MV-4-11 (cell line): ENCODE measurements at regions not wholly inside any gene's neighbourhood (a gene's known extent, or its start where the extent isn't known, plus 50 kb on each side); places are given as distances from the start of the nearest gene placed in this dataset.

ENCODE experiments used
- DNase-seq: peaks from one replicate; lab custom pipeline; 2025; lab: John Stamatoyannopoulos, UW

DNA sequence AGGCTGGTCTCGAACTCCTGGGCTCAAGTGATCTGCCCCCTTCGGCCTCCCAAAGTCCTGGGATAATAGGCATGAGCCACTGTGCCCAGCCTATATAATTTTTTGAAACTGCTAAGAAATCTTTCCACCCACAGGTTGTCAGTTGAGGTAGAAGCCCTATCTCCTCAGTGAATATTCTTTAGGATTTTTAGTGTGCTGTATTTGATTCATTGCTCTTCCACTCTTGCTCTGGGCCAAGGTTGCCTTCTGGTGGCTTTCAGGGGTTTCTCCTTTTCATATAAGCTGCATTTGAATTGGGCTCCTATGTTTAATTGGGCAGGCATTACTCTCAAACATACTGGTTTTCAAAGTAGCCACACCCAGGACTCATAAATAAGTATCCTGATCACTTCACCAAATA lies 931.2 kb downstream of the GATA3 start:
- no peak for DNase-seq

DNA sequence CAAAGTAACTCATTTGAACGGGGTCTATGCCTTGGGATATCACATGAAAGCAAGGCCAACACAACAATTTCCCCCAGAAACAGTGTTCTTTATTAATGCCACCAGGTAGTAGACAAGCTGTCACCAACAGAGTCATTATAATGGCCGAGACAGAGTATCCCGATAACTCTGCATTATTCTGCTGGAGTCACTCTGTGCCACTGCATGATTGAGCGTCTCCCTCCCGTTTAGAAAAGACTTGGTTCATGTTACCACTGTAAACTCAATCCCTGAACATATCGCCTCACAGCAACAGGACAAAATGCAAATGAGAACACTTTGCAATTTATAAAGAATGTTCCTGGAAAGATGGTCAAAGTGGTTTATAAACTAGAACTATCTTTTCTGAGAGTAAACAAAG lies 932.5 kb downstream of the GATA3 start:
- no peak for DNase-seq

DNA sequence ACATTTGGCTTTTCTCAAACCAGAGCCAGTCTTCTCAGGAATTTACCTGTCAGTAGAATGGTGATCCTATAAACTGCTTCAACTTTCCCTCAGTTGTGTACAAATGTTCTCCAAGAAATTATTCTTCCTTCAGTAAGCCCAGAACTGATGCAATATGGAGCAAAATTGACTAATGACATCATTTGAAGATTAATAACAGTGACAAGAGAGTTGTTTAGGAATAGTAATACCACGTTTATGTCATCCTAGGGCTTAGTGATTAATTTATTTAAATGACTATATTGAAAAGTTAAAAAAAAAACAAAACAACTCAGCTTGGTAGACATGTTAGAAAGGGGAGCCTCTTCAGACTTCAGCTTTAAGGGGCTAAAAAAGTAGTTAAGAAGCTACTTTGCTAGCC lies 933.2 kb downstream of the GATA3 start:
- no peak for DNase-seq

DNA sequence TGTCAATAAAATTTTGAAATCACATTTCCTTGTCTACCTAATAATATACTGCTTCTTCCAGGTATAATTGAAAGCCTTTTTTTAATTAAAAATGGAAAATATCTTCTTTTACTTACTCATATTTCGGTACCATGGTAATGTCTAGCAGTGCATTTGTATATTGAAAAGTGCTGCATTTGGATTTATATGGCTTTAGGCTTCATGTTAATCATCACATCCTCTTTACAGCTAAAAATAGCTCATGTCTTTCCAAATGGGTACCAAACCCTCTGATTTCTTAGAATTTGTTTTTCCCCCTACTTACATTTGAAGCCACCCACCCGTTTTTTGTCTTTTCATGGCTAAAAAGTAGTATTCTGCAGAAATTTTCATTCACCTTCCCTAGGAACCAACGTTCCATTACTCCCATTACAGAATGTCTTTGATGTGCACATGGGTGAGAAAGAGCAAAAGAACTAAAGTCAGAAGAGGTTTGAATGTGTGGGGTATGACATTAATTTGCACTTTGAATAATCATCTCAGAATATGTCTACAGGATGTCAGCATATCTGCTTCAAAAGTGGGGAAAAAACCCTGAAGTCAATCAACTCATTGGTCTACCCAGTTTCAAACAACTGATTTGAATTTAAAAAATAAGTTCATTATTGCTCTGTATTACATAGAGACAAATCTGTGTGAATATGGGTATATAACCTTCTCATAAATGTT lies 935.9 kb downstream of the GATA3 start:
- no peak for DNase-seq

DNA sequence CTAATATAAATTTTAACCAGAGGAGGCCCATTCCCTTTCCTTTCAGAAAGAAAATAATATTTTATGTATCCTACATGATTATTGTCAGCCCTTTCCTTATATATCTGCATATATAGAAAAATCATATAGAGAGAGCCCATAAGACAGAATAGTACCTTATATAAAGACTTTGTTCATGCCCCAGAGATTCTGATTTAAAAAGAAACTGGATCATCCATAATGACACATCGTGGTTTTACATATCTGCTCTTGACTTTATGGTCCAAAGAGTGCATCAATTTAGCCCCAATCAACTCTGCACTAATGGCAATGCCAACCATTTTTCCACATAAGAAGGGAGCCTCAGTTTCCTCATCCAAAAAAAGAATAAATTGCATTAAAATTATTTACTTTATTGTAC lies 937.5 kb downstream of the GATA3 start:
- DNase-seq, result no peak

DNA sequence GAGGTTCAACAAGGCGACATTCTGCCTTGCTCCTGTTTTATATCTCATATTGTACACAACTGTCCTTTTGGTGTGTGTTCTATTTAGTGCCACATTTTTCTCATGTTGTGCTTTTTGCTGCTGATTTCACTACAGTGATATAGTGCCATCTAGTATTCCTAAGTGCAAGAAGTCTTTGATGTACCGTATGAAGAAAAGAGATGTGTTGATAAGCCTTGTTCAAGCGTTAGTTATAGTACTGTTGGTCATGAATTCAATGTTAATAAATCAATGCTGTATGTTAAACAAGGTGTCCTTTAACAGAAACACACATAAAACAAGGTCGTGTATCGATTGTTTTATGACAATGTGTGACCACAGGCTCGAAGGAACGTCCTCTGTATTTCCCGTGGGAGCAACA lies 939.4 kb downstream of the GATA3 start:
- no peak for DNase-seq

DNA sequence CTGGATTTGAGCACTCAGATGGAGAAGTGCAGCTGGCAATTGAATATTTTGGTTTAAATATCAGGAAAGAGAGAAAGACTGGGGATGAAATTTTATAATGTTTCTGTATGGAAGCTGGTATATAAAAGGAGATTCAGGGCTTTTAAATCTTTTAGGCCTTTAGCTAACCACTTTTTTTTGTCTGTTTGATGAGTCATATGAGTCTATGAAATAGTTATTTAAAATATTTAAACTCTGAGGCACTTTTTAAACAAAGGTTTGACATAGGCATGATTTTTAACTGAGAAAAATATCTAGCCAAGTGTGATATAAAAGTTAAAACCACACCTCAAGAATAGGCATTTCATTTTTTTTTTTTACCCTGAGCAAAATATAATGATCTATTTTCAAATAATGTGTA lies 944.3 kb downstream of the GATA3 start:
- DNase-seq, result no peak

DNA sequence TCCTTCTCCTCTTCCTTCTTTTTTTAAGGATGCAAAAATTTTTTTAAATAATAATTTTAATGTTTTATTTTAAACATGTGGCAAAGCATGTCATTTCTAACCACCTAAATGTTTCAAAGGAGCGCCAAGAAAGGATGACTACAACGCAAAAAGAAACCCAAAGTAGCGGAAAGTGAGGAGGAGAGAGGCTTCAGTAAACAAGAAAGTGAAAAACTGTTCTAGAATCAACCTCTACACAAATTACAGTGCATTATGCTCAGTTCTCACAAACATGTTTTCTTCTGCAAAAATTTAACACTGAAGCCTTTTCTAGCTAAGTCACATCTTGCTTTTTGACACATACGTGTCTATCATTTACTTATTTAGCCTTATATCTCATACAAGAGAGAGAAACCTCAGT lies 948.6 kb downstream of the GATA3 start:
- no peak for DNase-seq

DNA sequence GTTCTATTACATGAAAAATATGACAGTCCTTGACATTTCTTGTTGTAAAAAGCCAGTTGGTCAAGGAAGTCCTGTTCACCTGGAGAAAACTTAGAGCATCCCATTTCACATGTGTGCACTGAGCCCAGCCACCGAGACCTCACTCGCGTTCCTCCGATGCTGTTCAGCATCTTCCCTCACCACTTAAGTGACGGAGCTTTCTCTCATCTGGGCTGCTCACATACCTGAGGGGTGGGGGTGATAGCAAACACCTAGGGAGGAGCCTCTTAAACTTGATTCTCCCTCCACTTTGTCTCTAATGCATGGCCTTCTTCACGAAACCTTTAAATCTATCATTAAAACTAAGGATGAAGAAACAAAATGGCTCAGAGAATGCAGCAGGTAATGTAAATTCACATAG lies 950.2 kb downstream of the GATA3 start:
- DNase-seq, result no peak

DNA sequence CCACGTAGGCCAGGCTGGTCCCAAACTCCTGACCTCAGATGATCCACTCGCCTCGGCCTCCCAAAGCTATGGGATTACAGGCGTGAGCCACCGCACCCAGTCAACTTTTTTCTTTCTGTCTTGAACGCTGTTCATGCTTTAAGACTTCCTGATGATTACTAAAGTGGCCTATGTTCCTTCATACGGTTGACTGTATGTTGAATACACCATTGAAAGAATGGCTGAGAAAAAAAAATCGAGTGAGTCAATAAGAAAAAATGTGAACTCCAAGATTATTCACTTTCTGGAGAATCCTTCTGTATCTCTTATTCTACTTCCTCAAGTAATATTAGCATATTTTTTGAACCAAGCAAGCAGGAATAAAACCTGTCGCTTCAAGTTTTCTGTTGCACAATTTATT lies 955.0 kb downstream of the GATA3 start:
- DNase-seq, result no peak

DNA sequence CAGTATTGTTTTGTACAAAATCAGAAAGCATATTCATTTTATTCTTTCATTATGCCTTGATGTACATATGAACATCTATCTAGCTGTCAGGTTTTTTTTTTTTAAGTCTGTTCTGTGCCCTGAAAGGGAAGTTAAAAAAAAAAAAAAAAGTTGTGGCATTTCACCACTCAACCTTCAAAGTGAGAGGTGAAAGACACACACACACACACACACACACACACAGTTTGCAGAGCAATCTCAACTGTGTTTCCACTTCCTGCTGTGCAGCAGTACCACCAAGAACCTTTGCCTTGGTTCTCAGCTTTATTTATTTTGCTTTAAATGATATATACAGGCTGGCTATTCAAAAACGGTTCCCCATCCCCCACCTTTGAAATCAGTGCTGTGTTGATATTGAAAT lies 955.6 kb downstream of the GATA3 start:
- no peak for DNase-seq

DNA sequence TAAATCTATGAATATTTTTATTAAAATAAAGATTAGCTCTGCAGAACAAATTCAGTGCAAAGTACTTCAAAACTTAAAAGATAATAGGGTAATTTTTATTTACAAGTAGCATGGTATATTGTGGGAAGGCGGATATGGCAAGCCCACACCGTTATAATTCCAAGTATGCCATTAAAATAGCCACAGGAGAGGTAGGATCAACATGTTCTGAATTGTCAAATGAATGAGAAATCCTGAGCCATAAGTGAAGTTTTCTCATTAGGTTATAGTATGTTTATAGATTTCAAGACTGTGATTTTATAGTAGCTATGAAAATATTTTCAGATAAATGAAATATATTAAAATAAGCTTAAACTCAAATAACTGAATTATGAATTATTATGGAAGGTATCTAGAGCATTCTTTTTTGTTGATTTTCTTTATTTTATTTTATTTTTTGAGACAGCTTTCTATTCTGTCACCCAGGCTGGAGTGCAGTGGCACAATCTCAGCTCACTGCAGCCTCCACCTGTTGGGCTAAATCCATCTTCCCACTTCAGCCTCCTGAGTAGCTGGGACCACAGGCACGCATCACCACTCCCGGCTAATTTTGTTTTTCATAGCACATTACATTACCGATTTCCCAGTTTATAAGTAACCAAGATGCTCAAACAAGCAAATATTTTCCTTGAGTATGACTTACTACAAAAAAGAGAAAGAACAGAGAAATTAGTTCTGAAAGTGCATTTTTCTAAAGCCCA lies 956.6 kb downstream of the GATA3 start:
- no peak for DNase-seq

DNA sequence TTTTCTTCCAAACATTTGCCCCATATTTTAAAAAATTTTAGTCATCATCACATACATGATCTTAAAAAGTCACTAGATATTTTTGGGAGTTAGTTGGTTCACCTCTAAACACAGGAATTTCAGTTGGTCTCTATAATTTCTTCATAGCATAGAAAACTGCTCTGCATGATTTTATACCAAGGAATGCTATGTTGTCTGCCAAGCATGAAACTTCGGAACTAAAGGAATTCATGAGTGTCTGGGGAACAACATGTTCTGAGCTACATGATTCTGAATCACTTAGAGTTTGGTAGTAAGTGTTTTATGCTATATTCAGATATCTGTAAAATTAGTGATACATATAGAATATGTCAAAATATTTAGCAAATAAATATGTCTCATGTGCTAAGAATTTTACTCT lies 957.8 kb downstream of the GATA3 start:
- DNase-seq, result no peak

DNA sequence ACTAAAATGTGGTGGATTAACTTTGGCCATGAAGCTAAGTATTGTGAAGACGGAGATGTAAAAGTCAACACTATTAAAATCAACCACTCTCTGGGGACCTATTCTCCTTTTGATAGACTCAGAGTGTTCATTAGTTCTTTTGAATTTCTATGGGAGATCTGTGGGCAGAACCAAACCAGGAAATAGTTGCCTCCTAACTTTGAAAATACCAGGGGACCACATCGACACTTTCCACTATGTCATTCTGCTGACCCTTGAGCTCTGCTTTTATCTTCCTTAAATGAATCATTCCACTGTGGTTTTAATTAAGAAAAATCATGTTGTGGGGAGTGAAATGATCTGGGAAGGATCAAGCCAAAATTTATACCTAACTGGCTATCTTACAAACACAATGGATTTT lies 960.5 kb downstream of the GATA3 start:
- DNase-seq, result no peak

DNA sequence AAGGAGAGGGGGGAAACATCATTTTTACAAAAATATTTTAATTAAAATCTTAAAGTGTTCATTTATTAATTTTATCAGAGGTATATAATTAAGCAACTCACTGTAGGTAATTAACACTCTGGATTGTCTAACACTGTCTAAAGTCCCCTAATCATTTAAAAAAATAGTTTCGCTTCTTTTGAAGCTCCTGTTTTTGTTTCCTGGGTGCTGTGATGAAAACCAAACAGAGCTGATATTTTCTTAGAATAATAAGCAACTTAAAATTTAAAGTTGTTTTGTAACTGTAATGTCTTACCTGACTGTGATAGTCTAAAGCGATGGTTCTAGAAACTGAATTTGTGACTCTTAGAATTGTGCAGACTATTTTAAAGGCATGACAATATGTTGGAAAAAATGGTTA lies 961.0 kb downstream of the GATA3 start:
- no peak for DNase-seq

DNA sequence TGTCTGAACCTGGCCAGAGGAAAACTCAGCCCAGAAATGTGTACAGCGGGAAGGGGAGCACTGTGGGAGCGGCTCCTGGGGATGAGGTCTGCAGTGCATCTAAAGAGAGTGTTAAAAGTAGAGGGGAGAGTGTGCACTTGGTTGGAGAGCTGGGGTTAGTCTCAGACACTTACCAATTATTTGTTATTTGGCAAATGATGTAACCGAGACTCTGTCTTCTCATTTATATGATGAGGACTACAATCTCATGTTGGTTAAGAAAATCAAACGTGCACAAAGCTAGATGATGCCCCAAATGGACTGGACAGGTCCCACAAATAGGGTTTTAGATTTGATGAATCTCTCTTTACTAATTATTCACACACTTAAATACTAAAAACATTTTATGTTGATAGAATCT lies 962.4 kb downstream of the GATA3 start:
- no peak for DNase-seq

DNA sequence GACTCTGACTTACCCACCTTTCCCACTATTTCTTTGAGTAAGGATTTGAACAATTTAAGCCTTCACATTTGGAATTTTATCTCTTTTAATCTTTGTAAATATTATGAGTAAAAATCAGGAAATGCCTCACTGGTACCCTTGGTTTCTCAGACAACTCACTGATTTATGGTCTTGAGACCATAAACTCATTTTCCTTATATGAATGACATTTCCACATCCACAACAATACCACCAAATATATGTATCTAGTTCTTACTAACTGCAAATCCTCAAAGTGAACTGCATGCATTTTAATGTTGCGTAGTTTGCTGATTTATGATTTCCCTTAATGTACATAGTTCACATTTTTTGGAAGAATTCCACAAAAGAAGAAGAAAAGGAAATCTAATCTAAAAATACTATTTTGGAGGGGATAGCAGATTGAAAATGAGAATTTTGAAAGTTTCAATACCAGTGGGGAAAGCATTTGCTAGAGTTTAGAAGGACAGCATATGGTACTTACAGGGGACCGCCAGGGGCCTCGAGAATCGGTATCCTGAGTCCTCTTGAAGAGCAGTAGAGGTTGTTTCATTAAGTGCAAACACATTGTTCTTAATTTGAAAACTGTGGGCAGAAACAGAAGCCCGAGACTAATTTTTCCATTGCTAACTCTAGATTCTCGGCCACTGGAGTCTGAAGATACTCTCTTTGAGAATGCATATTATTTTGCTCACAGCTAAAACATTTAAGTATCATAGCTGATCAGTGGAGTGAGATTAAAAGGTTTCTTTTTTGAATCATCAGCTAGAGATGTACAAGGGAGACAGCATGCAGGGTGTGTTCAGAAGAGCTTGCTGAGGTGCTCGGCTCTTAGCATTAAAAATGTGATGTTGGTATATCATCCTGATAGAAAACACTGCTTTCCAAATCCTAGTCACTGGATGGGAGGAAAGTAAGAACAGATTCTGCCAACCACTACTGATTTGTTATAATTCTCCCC lies 964.0 kb downstream of the GATA3 start:
- no peak for DNase-seq

DNA sequence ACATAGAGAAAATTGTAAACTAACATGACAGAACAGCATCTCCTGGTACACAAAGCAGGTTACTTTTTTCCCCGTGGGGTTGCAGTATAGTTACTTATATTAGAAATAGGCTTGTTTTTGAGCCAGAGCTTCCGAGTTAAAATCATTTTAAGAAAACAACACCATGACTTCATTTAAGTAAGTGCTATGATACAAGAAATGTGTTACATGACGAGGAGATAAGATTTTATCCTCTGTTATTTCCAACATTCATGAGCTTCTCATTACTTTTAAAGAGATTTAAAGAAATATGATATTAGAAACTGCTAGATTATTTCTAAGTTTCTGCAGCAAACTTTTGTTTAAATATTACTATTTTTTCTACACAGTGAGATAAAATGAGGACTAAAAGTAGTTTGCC lies 968.7 kb downstream of the GATA3 start:
- no peak for DNase-seq

DNA sequence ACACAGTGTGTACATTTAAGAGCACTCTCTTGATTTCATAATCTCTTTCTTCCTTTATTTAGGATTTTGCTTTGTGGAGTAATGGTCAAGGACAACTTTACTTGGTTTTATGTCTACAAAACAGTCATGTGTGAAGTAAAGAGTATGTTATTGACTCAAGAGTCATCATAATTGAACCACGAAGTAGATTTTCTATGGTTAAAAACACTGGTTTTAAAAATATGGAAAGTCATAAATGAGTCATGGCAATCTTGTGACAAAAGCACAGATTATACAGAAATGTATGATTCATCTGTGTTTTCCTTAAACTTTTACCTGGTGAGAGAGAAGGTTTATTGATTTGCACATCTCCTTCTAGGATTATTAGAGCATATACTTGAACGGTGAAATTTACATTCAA lies 969.7 kb downstream of the GATA3 start:
- DNase-seq, result no peak

DNA sequence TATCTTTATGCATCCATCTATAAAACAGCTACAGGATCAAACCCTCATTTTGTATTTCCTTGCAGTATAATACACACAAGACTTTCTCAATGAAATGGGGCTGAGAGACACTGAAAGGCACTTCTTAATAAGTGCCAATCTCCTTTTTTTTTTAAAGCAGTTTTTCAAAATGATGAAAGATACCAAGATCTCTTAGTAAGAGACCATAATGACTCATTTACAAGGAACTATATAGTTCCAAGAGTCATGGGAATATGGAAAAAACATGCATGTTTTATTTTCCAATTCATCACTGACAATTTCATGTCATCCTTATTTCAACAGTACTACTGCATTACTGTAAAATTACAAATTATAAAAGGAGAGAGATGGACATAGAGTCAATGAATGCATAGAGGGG lies 973.7 kb downstream of the GATA3 start:
- DNase-seq, result no peak

DNA sequence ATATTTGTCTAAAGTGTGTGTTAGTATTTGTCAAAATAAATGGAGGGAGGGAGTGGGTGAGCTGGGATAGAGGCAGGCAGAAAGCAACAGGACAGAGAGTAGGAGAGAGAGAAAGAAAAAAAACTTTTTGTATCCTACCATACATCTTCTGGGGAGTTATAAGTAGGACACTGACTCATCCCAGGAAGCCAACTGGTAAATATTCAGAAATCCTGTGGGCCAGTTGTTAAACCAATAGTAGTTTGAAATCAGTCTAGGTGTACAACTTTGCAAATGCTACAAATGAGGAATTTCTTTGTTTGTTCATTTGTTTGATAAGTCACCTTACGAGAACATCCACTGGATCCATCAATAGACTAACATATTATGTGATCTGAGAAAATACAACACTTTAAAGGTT lies 980.9 kb downstream of the GATA3 start:
- no peak for DNase-seq

DNA sequence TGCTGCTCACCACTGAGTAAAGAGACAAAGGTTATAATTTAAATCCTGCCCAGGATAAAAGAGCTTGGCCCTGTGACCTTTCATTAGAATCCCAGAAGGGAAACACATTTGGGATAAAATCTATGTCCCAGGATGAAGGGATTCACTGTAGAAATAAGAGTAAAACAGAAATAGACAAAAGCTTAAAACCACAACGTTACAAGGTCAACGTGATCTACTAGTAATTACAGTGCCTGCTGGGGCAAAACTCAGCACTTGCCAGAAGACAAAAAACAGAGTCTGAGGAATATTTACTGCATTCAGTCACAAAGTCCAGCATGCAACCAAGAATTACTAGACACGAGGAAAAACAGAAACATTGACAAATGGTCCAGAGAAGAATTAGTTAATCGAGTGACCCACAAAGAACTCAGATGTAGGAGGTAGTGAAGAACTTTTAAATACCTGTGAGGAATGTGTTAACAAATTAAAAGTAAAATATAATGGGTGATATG lies 982.3 kb downstream of the GATA3 start:
- DNase-seq, result no peak
